Left ventricle myocardium superior (tissue), 1 donor: ENCODE measurements at regions not wholly inside any gene's neighbourhood (a gene's known extent, or its start where the extent isn't known, plus 50 kb on each side); places are given as distances from the start of the nearest gene placed in this dataset.
"Not testable (repeated sequence)": the region's sequence is repeated elsewhere in the genome, so short reads cannot be mapped to it uniquely, and the experiment has no call there.

Source experiments
- ATAC-seq: fragments of 200-7000 bp; cut with Tn5 transposase; one replicate; pipeline ENCODE4 v1.9.1; 2020; ENCODE audit warnings: mild to moderate bottlenecking, moderate library complexity
- DNase-seq: peaks from one replicate; pipeline ENCODE4 v3.0.0-alpha.2; 2020
- intact Hi-C: fragments of 100-400 bp; cut with micrococcal nuclease; formaldehyde crosslinking; loops from one replicate; pipeline ENCODE4 v1.11.0; 2022
- donor health status: DM: no; HTN: yes; CAD: no; lungs with severe emphysema.

GRCh38 chr4:133550436-133550835 is 401.3 kb downstream of the PCDH10 start:
- no peak for DNase-seq
- intact Hi-C loops = no loop called here
- ATAC-seq = no peak

- no peak for ATAC-seq
- intact Hi-C loops = no loop called here
Observed at GRCh38 chr4:133544097-133544496, 395.0 kb downstream of the PCDH10 start.

DNA sequence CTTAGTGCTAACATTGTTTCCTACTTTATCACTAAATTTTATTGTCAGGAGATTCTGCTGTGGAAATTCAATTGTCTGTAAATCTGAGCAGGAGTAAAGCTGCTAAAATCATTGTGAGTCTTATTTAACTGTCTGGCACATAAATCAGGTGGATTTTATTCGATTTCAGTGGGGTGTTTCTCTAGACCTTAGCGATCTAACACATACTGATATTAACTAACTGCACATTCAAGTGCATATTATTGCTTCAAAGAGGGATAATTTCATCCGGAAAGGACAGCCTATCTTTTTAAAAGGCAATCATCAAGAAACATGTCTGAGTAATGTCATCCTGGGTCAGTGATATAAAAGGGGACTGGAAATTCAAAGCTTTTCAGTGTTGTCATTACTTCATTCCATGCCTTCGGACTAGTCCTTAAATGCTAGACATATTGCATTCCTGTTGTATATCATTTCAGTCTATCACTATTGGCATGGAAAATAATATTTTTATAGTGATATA is 388.7 kb downstream of the PCDH10 start:
- intact Hi-C loops = no loop called here
- DNase-seq = no peak
- ATAC-seq = no peak

More at GRCh38 chr4:133544097-133544496, 395.0 kb downstream of the PCDH10 start:
- DNase-seq = no peak

DNA sequence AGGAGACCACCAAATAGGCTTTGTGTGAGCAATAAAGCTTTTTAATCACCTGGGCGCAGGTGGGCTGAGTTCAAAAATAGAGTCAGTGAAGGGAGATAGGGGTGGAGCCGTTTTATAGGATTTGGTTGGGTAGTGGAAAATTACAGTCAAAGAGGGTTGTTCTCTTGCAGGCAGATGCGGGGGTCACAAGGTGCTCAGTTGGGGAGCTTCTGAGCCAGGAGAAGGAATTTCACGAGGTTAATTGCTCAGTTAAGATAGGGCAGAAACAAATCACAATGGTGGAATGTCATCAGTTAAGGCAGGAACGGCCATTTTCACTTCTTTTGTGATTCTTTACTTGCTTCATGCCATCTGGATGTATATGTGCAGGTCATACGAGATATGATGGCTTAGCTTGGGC is 385.1 kb downstream of the PCDH10 start:
- intact Hi-C loops, DNase-seq, ATAC-seq: not testable (repeated sequence)

DNA sequence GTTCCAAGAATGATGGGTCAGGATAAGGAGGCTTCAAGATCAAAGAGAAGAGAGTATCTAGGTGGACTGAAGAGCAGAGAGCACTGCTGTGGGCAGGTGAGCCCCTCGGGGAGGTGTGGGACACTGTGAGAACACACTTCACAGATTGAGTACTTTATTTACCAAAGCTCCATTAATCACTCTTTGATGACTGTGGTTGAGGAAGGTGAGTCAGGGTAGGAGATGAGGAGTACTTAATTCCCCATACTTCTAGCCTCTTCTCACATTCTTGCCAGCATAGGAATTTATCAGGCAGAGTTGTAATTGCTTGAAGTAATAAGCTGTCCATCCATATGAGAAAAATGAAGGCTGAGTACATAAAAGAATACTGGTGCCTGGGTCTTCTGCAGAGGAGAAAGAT is 375.3 kb downstream of the PCDH10 start:
- ATAC-seq (no peak), DNase-seq (no peak)
- intact Hi-C loops = no loop called here

DNA sequence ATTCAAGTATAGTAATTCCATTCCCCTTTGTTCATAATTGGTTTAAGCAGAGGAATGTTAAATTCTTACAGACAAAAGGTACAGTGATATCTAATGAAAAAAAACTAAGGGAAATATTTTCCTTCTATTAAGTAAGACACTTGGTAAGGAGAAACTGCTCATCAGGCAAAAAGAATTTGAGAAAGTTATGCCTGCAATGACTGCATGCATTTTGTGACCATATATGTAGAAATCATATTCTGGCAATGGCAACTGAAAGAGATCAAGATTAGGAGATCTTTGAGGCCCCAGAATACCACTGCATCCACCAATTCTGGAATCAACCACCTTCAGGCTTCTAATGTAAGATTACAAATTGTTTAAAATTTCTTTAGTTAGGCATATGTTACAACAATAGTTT is 364.8 kb downstream of the PCDH10 start:
- DNase-seq (no peak), ATAC-seq (no peak)
- intact Hi-C loops = no loop called here

GRCh38 chr4:133498149-133498548 is 349.1 kb downstream of the PCDH10 start:
- intact Hi-C loops = no loop called here
- ATAC-seq = no peak
- DNase-seq = no peak

GRCh38 chr4:133493776-133494175 is 344.7 kb downstream of the PCDH10 start:
- no peak for ATAC-seq
- intact Hi-C loops = no loop called here
- no peak for DNase-seq

GRCh38 chr4:133493241-133493640 is 344.1 kb downstream of the PCDH10 start:
- intact Hi-C loops = no loop called here
- no peak for ATAC-seq
- no peak for DNase-seq

- ATAC-seq = no peak
- intact Hi-C loops = no loop called here
- DNase-seq = no peak
Observed at GRCh38 chr4:133484287-133484686, 335.2 kb downstream of the PCDH10 start.

- DNase-seq (no peak), ATAC-seq (no peak)
Observed at GRCh38 chr4:133483600-133484246, 334.6 kb downstream of the PCDH10 start.

GRCh38 chr4:133476063-133476462 is 327.0 kb downstream of the PCDH10 start:
- ATAC-seq (no peak), DNase-seq (no peak)
- intact Hi-C loops = no loop called here

More at GRCh38 chr4:133483600-133484246, 334.6 kb downstream of the PCDH10 start:
- intact Hi-C loops = no loop called here

GRCh38 chr4:133474501-133474900 is 325.4 kb downstream of the PCDH10 start:
- no peak for ATAC-seq
- DNase-seq = no peak
- intact Hi-C loops = no loop called here

- DNase-seq (no peak), ATAC-seq (no peak)
- intact Hi-C loops = no loop called here
Observed at GRCh38 chr4:133472244-133472643, 323.1 kb downstream of the PCDH10 start.

GRCh38 chr4:133467290-133467947 is 318.3 kb downstream of the PCDH10 start:
- ATAC-seq (no peak), DNase-seq (no peak)
- intact Hi-C loops = no loop called here

- DNase-seq (no peak), ATAC-seq (no peak)
- intact Hi-C loops = no loop called here
Observed at GRCh38 chr4:133465022-133465421, 315.9 kb downstream of the PCDH10 start.

DNA sequence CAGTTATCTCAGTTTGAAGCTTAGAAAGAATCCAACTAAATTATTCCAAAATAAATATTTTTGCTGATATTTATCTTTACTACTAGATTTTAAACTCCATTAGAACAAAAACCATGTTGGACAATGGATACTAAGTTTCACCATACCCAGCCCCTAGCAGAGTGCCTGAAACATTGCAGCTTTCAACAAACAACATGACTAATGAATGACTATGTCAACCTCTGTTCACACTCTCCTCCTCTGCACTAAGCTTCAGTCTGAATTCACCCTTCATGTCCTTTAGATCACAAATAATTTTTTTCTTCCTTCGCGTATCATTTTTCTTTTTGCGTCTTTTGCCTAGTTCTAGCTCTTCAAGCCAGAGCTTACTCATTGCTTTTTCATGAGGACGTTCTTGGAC is 315.2 kb downstream of the PCDH10 start:
- DNase-seq (no peak), ATAC-seq (no peak)
- intact Hi-C loops = no loop called here

DNA sequence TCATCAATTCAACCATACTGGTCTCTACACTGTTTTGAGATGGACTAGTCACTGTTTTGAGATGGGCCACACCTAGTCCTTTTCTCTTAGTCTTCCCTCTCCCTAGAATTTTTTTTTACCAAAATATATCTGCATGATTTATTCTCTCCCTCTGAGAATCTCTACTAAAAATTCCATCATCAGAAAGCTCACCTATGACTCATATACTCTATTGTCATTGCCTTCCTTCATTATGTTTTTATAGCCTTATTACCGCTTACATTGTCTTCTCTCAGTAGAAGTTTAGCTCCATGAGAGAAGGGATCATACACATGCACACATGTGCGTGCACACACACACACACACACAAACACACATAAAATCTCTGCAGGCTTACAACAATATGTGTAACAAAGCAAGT is 303.6 kb downstream of the PCDH10 start:
- ATAC-seq (no peak), DNase-seq (no peak)
- intact Hi-C loops = no loop called here

DNA sequence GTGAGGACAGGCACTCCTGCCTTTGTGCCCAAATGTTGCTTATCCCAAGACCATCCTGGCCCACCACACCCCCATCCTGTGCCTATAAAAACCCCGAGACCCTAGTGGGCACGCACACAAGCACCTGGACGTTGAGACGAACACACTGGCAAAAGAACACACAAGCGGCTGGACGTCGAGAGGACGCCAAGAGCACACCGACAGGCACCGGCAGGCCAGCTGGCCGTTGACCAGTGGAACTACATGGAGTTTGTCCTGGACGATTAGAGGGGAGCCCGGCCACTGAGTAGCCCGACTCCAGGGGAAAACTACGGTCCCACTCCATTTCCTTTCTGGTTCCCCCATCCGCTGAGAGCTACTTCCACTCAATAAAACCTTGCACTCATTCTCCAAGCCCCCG is 301.7 kb downstream of the PCDH10 start:
- no peak for DNase-seq
- ATAC-seq = no peak
- intact Hi-C loops = no loop called here

GRCh38 chr4:133440404-133440803 is 291.3 kb downstream of the PCDH10 start:
- no peak for DNase-seq
- intact Hi-C loops = no loop called here
- ATAC-seq = no peak

DNA sequence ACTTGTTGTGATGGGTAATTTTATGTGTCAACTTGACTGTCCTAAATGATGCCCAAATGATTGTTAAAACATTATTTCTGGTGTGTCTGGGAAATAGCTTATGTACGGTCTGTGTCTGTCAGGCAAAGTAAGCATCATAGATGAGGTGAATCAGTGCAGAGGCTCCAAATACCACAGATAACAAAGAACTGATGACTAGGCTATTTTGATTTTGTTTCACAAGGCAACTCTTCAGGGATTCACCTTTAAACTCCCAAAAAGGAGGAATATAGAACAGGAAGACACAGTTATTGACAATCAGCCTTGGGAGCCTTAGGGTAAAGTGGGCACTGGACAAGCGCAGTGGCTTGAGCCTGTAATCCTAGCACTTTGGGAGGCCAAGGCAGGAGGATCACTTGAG is 290.7 kb downstream of the PCDH10 start:
- no peak for ATAC-seq
- intact Hi-C loops = no loop called here
- DNase-seq = no peak
